DND-41 (cell line): ENCODE measurements at regions not wholly inside any gene's neighbourhood (a gene's known extent, or its start where the extent isn't known, plus 50 kb on each side); places are given as distances from the start of the nearest gene placed in this dataset.

Experiments used
- ATAC-seq: fragments of 200-7000 bp; cut with Tn5 transposase; 3 replicates; pipeline ENCODE4 v1.9.1; 2021; ENCODE audit warnings: low read depth; ENCODE audit not compliant: insufficient read depth
- DNase-seq: peaks from one replicate; pipeline ENCODE4 v3.0.0-alpha.2; 2020
- H2AFZ ChIP-seq: 2 replicates; pipeline ENCODE4 v1.6.0; 2012; ENCODE audit warnings: low read depth, low read length
- H3K27ac ChIP-seq: 2 replicates; pipeline ENCODE4 v1.5.1; 2012; ENCODE audit warnings: low read length, inconsistent platforms
- H3K27me3 ChIP-seq: fragments of 200-600 bp; sonication (generic); 2 replicates; pipeline ENCODE4 v1.6.0; 2012; ENCODE audit warnings: low read length, mild to moderate bottlenecking, inconsistent platforms; ENCODE audit not compliant: insufficient read depth, poor library complexity
- H3K36me3 ChIP-seq: 2 replicates; pipeline ENCODE4 v1.5.1; 2012; ENCODE audit warnings: low read length, inconsistent platforms; ENCODE audit not compliant: insufficient read depth
- H3K4me1 ChIP-seq: 2 replicates; pipeline ENCODE4 v1.5.1; 2012; ENCODE audit warnings: mild to moderate bottlenecking, low read length; ENCODE audit not compliant: insufficient read depth
- H3K4me2 ChIP-seq: 2 replicates; pipeline ENCODE4 v1.6.0; 2012; ENCODE audit warnings: mild to moderate bottlenecking, moderate library complexity, low read length, inconsistent platforms; ENCODE audit not compliant: insufficient read depth
- H3K4me3 ChIP-seq, 2 experiments: fragments of 200-600 bp in 1 of 2; shearing (Covaris generic) in 1 of 2; 2 replicates each; pipeline ENCODE4 v1.5.1; 2012 to 2016; ENCODE audit warnings: inconsistent platforms in 2 of 2, low read length in 2 of 2, mild to moderate bottlenecking in 2 of 2, low read depth in 1 of 2, moderate library complexity in 1 of 2
- H3K79me2 ChIP-seq: 2 replicates; pipeline ENCODE4 v1.6.0; 2012; ENCODE audit warnings: low read length, inconsistent platforms; ENCODE audit not compliant: insufficient read depth
- H3K9ac ChIP-seq: 2 replicates; pipeline ENCODE4 v1.6.0; 2012; ENCODE audit warnings: low read depth, mild to moderate bottlenecking, inconsistent platforms, low read length, moderate library complexity
- H3K9me3 ChIP-seq: 2 replicates; pipeline ENCODE4 v1.5.1; 2012; ENCODE audit warnings: low read length, moderate library complexity, mild to moderate bottlenecking, inconsistent platforms; ENCODE audit not compliant: insufficient read depth, severe bottlenecking
- H4K20me1 ChIP-seq: 2 replicates; pipeline ENCODE4 v1.6.0; 2012; ENCODE audit warnings: low read length; ENCODE audit not compliant: insufficient read depth
- CTCF ChIP-seq: IDR thresholded peaks from 2 replicates; pipeline ENCODE4 v1.5.1; 2012; ENCODE audit warnings: borderline replicate concordance, low read length, moderate library complexity, mild to moderate bottlenecking; ENCODE audit not compliant: poor library complexity, severe bottlenecking; ENCODE audit errors: extremely low read depth
- EZH2 ChIP-seq: IDR thresholded peaks from 3 replicates; pipeline ENCODE4 v1.6.1; 2012; ENCODE audit warnings: borderline replicate concordance, low read depth, mild to moderate bottlenecking, moderate library complexity, low read length, inconsistent platforms; ENCODE audit not compliant: severe bottlenecking

GRCh38 chr2:41924709-41925408 is 123.0 kb upstream of the PKDCC start:
- no peaks in the 10 kb centered on the region for H3K79me2 ChIP-seq
- no peaks in the 10 kb centered on the region for H4K20me1 ChIP-seq
- H3K27ac ChIP-seq = no peak overlapping the region
- TF ChIP-seq EZH2 (no peak), CTCF (no peak)
- H3K27me3 ChIP-seq = no peaks in the 10 kb centered on the region
- ATAC-seq (no peak), DNase-seq (no peak)
- H3K4me1 ChIP-seq = no peaks in the 10 kb centered on the region
- no peaks in the 10 kb centered on the region for H3K36me3 ChIP-seq
- no peak overlapping the region for H3K4me2 ChIP-seq
- no peak overlapping the region for H2AFZ ChIP-seq
- no peaks in the 10 kb centered on the region for H3K9me3 ChIP-seq
- no peak overlapping the region for H3K4me3 ChIP-seq
- H3K9ac ChIP-seq = no peak overlapping the region

- Histone ChIP-seq H3K27me3 (no peaks in the 10 kb centered on the region), H2AFZ (no peak overlapping the region), H3K4me1 (no peaks in the 10 kb centered on the region), H4K20me1 (no peaks in the 10 kb centered on the region), H3K79me2 (no peaks in the 10 kb centered on the region), H3K9me3 (no peaks in the 10 kb centered on the region), H3K4me3 (no peak overlapping the region), H3K4me2 (no peak overlapping the region), H3K9ac (no peak overlapping the region), H3K27ac (no peak overlapping the region), H3K36me3 (no peaks in the 10 kb centered on the region)
- ATAC-seq (no peak), DNase-seq (no peak)
- TF ChIP-seq CTCF (no peak), EZH2 (no peak)
Observed at GRCh38 chr2:41925712-41926111, 122.1 kb upstream of the PKDCC start.

GRCh38 chr2:41926614-41927580 is 120.9 kb upstream of the PKDCC start:
- DNase-seq (no peak), ATAC-seq (no peak)
- no peak overlapping the region for H2AFZ ChIP-seq
- no peak overlapping the region for H3K9ac ChIP-seq
- no peak overlapping the region for H3K27ac ChIP-seq
- no peaks in the 10 kb centered on the region for H3K79me2 ChIP-seq
- H3K4me2 ChIP-seq = no peak overlapping the region
- no peak overlapping the region for H3K4me3 ChIP-seq
- no peaks in the 10 kb centered on the region for H3K9me3 ChIP-seq
- TF ChIP-seq CTCF (no peak), EZH2 (no peak)
- H4K20me1 ChIP-seq = no peaks in the 10 kb centered on the region
- H3K36me3 ChIP-seq = no peaks in the 10 kb centered on the region
- no peaks in the 10 kb centered on the region for H3K4me1 ChIP-seq
- H3K27me3 ChIP-seq = no peaks in the 10 kb centered on the region
